Tibial nerve (tissue), 4 donors: ENCODE measurements at regions not wholly inside any gene's neighbourhood (a gene's known extent, or its start where the extent isn't known, plus 50 kb on each side); places are given as distances from the start of the nearest gene placed in this dataset.

Source experiments
- CTCF ChIP-seq, 5 experiments: fragments of 200-600 bp in 3 of 5; fragments of 450-650 bp in 2 of 5; sonication (generic) in 3 of 5; IDR thresholded peaks; one replicate each; pipeline ENCODE4 v1.5.1; 2016 to 2019; ENCODE audit warnings: antibody characterized with exemption in 5 of 5, mild to moderate bottlenecking in 3 of 5, moderate library complexity in 2 of 5
- EP300 ChIP-seq, 2 donors: sonication (generic); formaldehyde crosslinking; IDR thresholded peaks; one replicate each; pipeline ENCODE4 v1.6.1; 2017; ENCODE audit warnings: antibody characterized with exemption in 2 of 2, mild to moderate bottlenecking in 1 of 2
- POLR2A ChIP-seq, 2 donors: fragments of 450-650 bp; IDR thresholded peaks; one replicate each; pipeline ENCODE4 v1.6.1; 2017; ENCODE audit warnings: antibody characterized with exemption in 2 of 2, mild to moderate bottlenecking in 2 of 2, moderate library complexity in 2 of 2

GRCh38 chr2:138202762-138203161 is 238.5 kb downstream of the HNMT start:
- TF ChIP-seq POLR2A (IDR thresholded peaks at IDR 0.05): no peak
- no peak for TF ChIP-seq CTCF (IDR thresholded peaks at IDR 0.05)
- TF ChIP-seq EP300 (IDR thresholded peaks at IDR 0.05): no peak
